DND-41 (cell line): ENCODE measurements at regions not wholly inside any gene's neighbourhood (a gene's known extent, or its start where the extent isn't known, plus 50 kb on each side); places are given as distances from the start of the nearest gene placed in this dataset.

Source experiments
- CTCF ChIP-seq: IDR thresholded peaks from 2 replicates; pipeline ENCODE4 v1.5.1; 2012; ENCODE audit warnings: borderline replicate concordance, low read length, moderate library complexity, mild to moderate bottlenecking; ENCODE audit not compliant: poor library complexity, severe bottlenecking; ENCODE audit errors: extremely low read depth
- EZH2 ChIP-seq: IDR thresholded peaks from 3 replicates; pipeline ENCODE4 v1.6.1; 2012; ENCODE audit warnings: borderline replicate concordance, low read depth, mild to moderate bottlenecking, moderate library complexity, low read length, inconsistent platforms; ENCODE audit not compliant: severe bottlenecking

GRCh38 chr3:177596816-177597271, 399.6 kb upstream of the TBL1XR1 start:
- TF ChIP-seq EZH2 (no peak), CTCF (no peak)
